ENCODE measurements at regions not wholly inside any gene's neighbourhood (a gene's known extent, or its start where the extent isn't known, plus 50 kb on each side); places are given as distances from the start of the nearest gene placed in this dataset.

GRCh38 chrX:7704205-7704604 lies 138.8 kb upstream of the VCX start:
- no peaks in the 10 kb centered on the region for H3K27me3 Mint-ChIP-seq
- no peaks in the 10 kb centered on the region for H3K4me1 Mint-ChIP-seq
- no peak overlapping the region for H3K27ac Mint-ChIP-seq
- CTCF ChIA-PET, result no interaction called here
- H3K4me3 Mint-ChIP-seq, result no peak overlapping the region
- no peaks in the 10 kb centered on the region for H3K36me3 Mint-ChIP-seq (ENCODE audit: low read depth)
- no peaks in the 10 kb centered on the region for H3K9me3 Mint-ChIP-seq
- no peak for DNase-seq
- POLR2A ChIA-PET, result no interaction called here

GRCh38 chrX:7698248-7698647 lies 144.7 kb upstream of the VCX start:
- Mint-ChIP-seq H3K36me3 (ENCODE audit: low read depth) (no peaks in the 10 kb centered on the region), H3K4me1 (no peaks in the 10 kb centered on the region), H3K4me3 (no peak overlapping the region), H3K27me3 (no peaks in the 10 kb centered on the region), H3K9me3 (no peaks in the 10 kb centered on the region), H3K27ac (no peak overlapping the region)
- DNase-seq, result no peak
- POLR2A ChIA-PET, result no interaction called here
- CTCF ChIA-PET, result no interaction called here

- DNase-seq, result no peak
- no peak overlapping the region for H3K27ac Mint-ChIP-seq
- no peaks in the 10 kb centered on the region for H3K27me3 Mint-ChIP-seq
- H3K9me3 Mint-ChIP-seq, result no peaks in the 10 kb centered on the region
- no peaks in the 10 kb centered on the region for H3K4me1 Mint-ChIP-seq
- H3K4me3 Mint-ChIP-seq, result no peak overlapping the region
- H3K36me3 Mint-ChIP-seq (ENCODE audit: low read depth), result no peaks in the 10 kb centered on the region
- CTCF ChIA-PET, result no interaction called here
- POLR2A ChIA-PET, result no interaction called here
Measured at GRCh38 chrX:7690842-7691241, 152.1 kb upstream of the VCX start.

- POLR2A ChIA-PET, result no interaction called here
- H3K4me3 Mint-ChIP-seq, result no peak overlapping the region
- no peak overlapping the region for H3K27ac Mint-ChIP-seq
- H3K9me3 Mint-ChIP-seq, result no peaks in the 10 kb centered on the region
- H3K36me3 Mint-ChIP-seq (ENCODE audit: low read depth), result no peaks in the 10 kb centered on the region
- no peak for DNase-seq
- no peaks in the 10 kb centered on the region for H3K27me3 Mint-ChIP-seq
- CTCF ChIA-PET, result no interaction called here
- H3K4me1 Mint-ChIP-seq, result no peaks in the 10 kb centered on the region
Measured at GRCh38 chrX:7689791-7690412, 153.1 kb upstream of the VCX start.

GRCh38 chrX:7680181-7680580 lies 162.8 kb upstream of the VCX start:
- Mint-ChIP-seq H3K27ac (no peak overlapping the region), H3K4me1 (no peaks in the 10 kb centered on the region), H3K9me3 (no peaks in the 10 kb centered on the region), H3K4me3 (no peak overlapping the region), H3K36me3 (ENCODE audit: low read depth) (no peaks in the 10 kb centered on the region), H3K27me3 (no peaks in the 10 kb centered on the region)
- DNase-seq, result no peak
- ChIA-PET POLR2A (no interaction called here), CTCF (no interaction called here)

GRCh38 chrX:7654316-7654715 lies 188.7 kb upstream of the VCX start:
- POLR2A ChIA-PET, result no interaction called here
- CTCF ChIA-PET, result no interaction called here
- Mint-ChIP-seq H3K27ac (no peak overlapping the region), H3K27me3 (no peaks in the 10 kb centered on the region), H3K9me3 (no peaks in the 10 kb centered on the region), H3K36me3 (ENCODE audit: low read depth) (no peaks in the 10 kb centered on the region), H3K4me3 (no peak overlapping the region), H3K4me1 (no peaks in the 10 kb centered on the region)
- DNase-seq, result no peak

GRCh38 chrX:7647831-7648230 lies 195.1 kb upstream of the VCX start:
- Mint-ChIP-seq H3K4me1 (no peaks in the 10 kb centered on the region), H3K27me3 (no peaks in the 10 kb centered on the region), H3K27ac (no peak overlapping the region), H3K36me3 (ENCODE audit: low read depth) (no peaks in the 10 kb centered on the region), H3K4me3 (no peak overlapping the region), H3K9me3 (no peaks in the 10 kb centered on the region)
- DNase-seq, result no peak
- POLR2A ChIA-PET, result no interaction called here
- CTCF ChIA-PET, result interaction anchor here (0.6 kb wide), 1 partner anchor 1522 kb away, joined by 3 read pairs; no protein-coding TSS in a partner anchor

- Mint-ChIP-seq H3K36me3 (ENCODE audit: low read depth) (no peaks in the 10 kb centered on the region), H3K4me3 (no peak overlapping the region), H3K27me3 (no peaks in the 10 kb centered on the region), H3K4me1 (no peaks in the 10 kb centered on the region), H3K9me3 (no peaks in the 10 kb centered on the region), H3K27ac (no peak overlapping the region)
- CTCF ChIA-PET, result no interaction called here
- POLR2A ChIA-PET, result no interaction called here
- no peak for DNase-seq
Measured at GRCh38 chrX:7641141-7641540, 201.8 kb upstream of the VCX start.

- DNase-seq, result no peak
- no peak overlapping the region for H3K27ac Mint-ChIP-seq
- no peaks in the 10 kb centered on the region for H3K27me3 Mint-ChIP-seq
- ChIA-PET CTCF (no interaction called here), POLR2A (no interaction called here)
- H3K9me3 Mint-ChIP-seq, result no peaks in the 10 kb centered on the region
- no peaks in the 10 kb centered on the region for H3K36me3 Mint-ChIP-seq (ENCODE audit: low read depth)
- H3K4me3 Mint-ChIP-seq, result no peak overlapping the region
- no peaks in the 10 kb centered on the region for H3K4me1 Mint-ChIP-seq
Measured at GRCh38 chrX:7640392-7640791, 202.6 kb upstream of the VCX start.

- Mint-ChIP-seq H3K9me3 (no peaks in the 10 kb centered on the region), H3K4me1 (no peaks in the 10 kb centered on the region), H3K4me3 (no peak overlapping the region), H3K36me3 (ENCODE audit: low read depth) (no peaks in the 10 kb centered on the region), H3K27me3 (no peaks in the 10 kb centered on the region), H3K27ac (no peak overlapping the region)
- CTCF ChIA-PET, result no interaction called here
- POLR2A ChIA-PET, result no interaction called here
- DNase-seq, result no peak
Measured at GRCh38 chrX:7638078-7638710, 204.8 kb upstream of the VCX start.

GRCh38 chrX:7637066-7637465 lies 205.9 kb upstream of the VCX start:
- no peak overlapping the region for H3K27ac Mint-ChIP-seq
- H3K36me3 Mint-ChIP-seq (ENCODE audit: low read depth), result no peaks in the 10 kb centered on the region
- H3K4me3 Mint-ChIP-seq, result no peak overlapping the region
- H3K4me1 Mint-ChIP-seq, result no peaks in the 10 kb centered on the region
- H3K27me3 Mint-ChIP-seq, result no peaks in the 10 kb centered on the region
- ChIA-PET POLR2A (no interaction called here), CTCF (no interaction called here)
- no peaks in the 10 kb centered on the region for H3K9me3 Mint-ChIP-seq
- no peak for DNase-seq

GRCh38 chrX:7635604-7636003 lies 207.4 kb upstream of the VCX start:
- Mint-ChIP-seq H3K36me3 (ENCODE audit: low read depth) (no peaks in the 10 kb centered on the region), H3K27me3 (no peaks in the 10 kb centered on the region), H3K4me1 (no peaks in the 10 kb centered on the region), H3K4me3 (no peak overlapping the region), H3K27ac (no peak overlapping the region), H3K9me3 (no peaks in the 10 kb centered on the region)
- ChIA-PET POLR2A (no interaction called here), CTCF (no interaction called here)
- DNase-seq, result no peak

GRCh38 chrX:7620560-7620959 lies 222.4 kb upstream of the VCX start:
- H3K9me3 Mint-ChIP-seq, result peaks cover 2% of the 10 kb centered on the region
- POLR2A ChIA-PET, result no interaction called here
- H3K36me3 Mint-ChIP-seq (ENCODE audit: low read depth), result no peaks in the 10 kb centered on the region
- CTCF ChIA-PET, result no interaction called here
- H3K27ac Mint-ChIP-seq, result no peak overlapping the region
- no peak for DNase-seq
- H3K4me3 Mint-ChIP-seq, result no peak overlapping the region
- H3K27me3 Mint-ChIP-seq, result no peaks in the 10 kb centered on the region
- no peaks in the 10 kb centered on the region for H3K4me1 Mint-ChIP-seq

GRCh38 chrX:7617994-7618393 lies 225.0 kb upstream of the VCX start:
- Mint-ChIP-seq H3K4me1 (no peaks in the 10 kb centered on the region), H3K4me3 (no peak overlapping the region), H3K27ac (no peak overlapping the region), H3K27me3 (no peaks in the 10 kb centered on the region), H3K9me3 (no peaks in the 10 kb centered on the region), H3K36me3 (ENCODE audit: low read depth) (no peaks in the 10 kb centered on the region)
- POLR2A ChIA-PET, result no interaction called here
- DNase-seq, result no peak
- CTCF ChIA-PET, result no interaction called here
